IMR-90 (cell line): ENCODE measurements at regions not wholly inside any gene's neighbourhood (a gene's known extent, or its start where the extent isn't known, plus 50 kb on each side); places are given as distances from the start of the nearest gene placed in this dataset.
A peak's percentile ranks its signal among the peaks of the same experiment; 100 is the strongest.

Experiments
- ATAC-seq: fragments of 200-7000 bp; cut with Tn5 transposase; 2 replicates; pipeline ENCODE4 v1.9.1; 2020; ENCODE audit warnings: low read depth, mild to moderate bottlenecking, moderate library complexity
- BruUV-seq: library from RNA; stranded (reverse); fragments of 400-500 nt; replicated peaks from 2 replicates; lab custom pipeline; 2021; lab: Mats Ljungman, UMichigan
- CTCF ChIA-PET: fragments of 300-600 bp; formaldehyde crosslinking; extraction: SDS; loops from one replicate; lab custom pipeline; 2021; ENCODE audit warnings: antibody characterized with exemption; lab: Yijun Ruan, JAX
- POLR2A ChIA-PET: fragments of 300-600 bp; sonication (Branson Sonifier 250); formaldehyde crosslinking; loops from one replicate; lab custom pipeline; 2022; ENCODE audit warnings: antibody characterized with exemption; ENCODE audit not compliant: unreplicated experiment; lab: Charles Lee
- DNase-seq: peaks from one replicate; pipeline ENCODE4 v3.0.0; 2013
- H2AFZ ChIP-seq: replicated peaks from 2 replicates; pipeline ENCODE3; 2013; ENCODE audit warnings: low read length, mild to moderate bottlenecking; ENCODE audit not compliant: poor library complexity
- H2AK5ac ChIP-seq: 2 replicates; pipeline ENCODE4 v1.6.1; 2013; ENCODE audit warnings: low read depth, low read length, inconsistent platforms
- H2AK9ac ChIP-seq: replicated peaks from 2 replicates; pipeline ENCODE3; 2013; ENCODE audit warnings: mild to moderate bottlenecking, low read depth, low read length, moderate library complexity; ENCODE audit not compliant: poor library complexity
- H2BK120ac ChIP-seq: 2 replicates; pipeline ENCODE4 v1.6.1; 2013; ENCODE audit warnings: low read depth, low read length, inconsistent platforms
- H2BK15ac ChIP-seq: 3 replicates; pipeline ENCODE4 v1.6.1; 2013; ENCODE audit warnings: low read depth, low read length, inconsistent platforms
- H2BK20ac ChIP-seq: 2 replicates; pipeline ENCODE4 v1.6.1; 2013; ENCODE audit warnings: low read depth, mild to moderate bottlenecking, inconsistent platforms, low read length, moderate library complexity
- H2BK5ac ChIP-seq: 2 replicates; pipeline ENCODE4 v1.6.1; 2013; ENCODE audit warnings: mild to moderate bottlenecking, low read depth, low read length, inconsistent platforms; ENCODE audit not compliant: poor library complexity, severe bottlenecking
- H3K14ac ChIP-seq: replicated peaks from 2 replicates; pipeline ENCODE4 v1.6.1; 2013; ENCODE audit warnings: low read depth, low read length, inconsistent platforms
- H3K18ac ChIP-seq: 2 replicates; pipeline ENCODE4 v1.6.1; 2013; ENCODE audit warnings: low read depth, low read length, control low read depth
- H3K23ac ChIP-seq: 2 replicates; pipeline ENCODE4 v1.6.1; 2013; ENCODE audit warnings: low read depth, low read length, inconsistent platforms
- H3K27ac ChIP-seq: 2 replicates; pipeline ENCODE4 v1.5.1; 2013; ENCODE audit warnings: mild to moderate bottlenecking, control low read depth, low read length; ENCODE audit not compliant: insufficient read depth
- H3K27me3 ChIP-seq: 2 replicates; pipeline ENCODE4 v1.6.1; 2013; ENCODE audit warnings: low read length; ENCODE audit not compliant: control insufficient read depth, insufficient read depth
- H3K36me3 ChIP-seq: 2 replicates; pipeline ENCODE4 v1.6.1; 2013; ENCODE audit warnings: low read length, mixed read lengths; ENCODE audit not compliant: control insufficient read depth, insufficient read depth
- H3K4ac ChIP-seq: 2 replicates; pipeline ENCODE4 v1.6.1; 2013; ENCODE audit warnings: low read depth, low read length, inconsistent platforms
- H3K4me1 ChIP-seq: 2 replicates; pipeline ENCODE4 v1.6.1; 2013; ENCODE audit warnings: low read length, mixed read lengths; ENCODE audit not compliant: control insufficient read depth, insufficient read depth
- H3K4me2 ChIP-seq: 2 replicates; pipeline ENCODE4 v1.6.1; 2013; ENCODE audit warnings: low read depth, mild to moderate bottlenecking, control low read depth, low read length, moderate library complexity
- H3K4me3 ChIP-seq: 2 replicates; pipeline ENCODE4 v1.5.1; 2013; ENCODE audit warnings: low read depth, mild to moderate bottlenecking, control low read depth, low read length, moderate library complexity; ENCODE audit not compliant: insufficient read depth
- H3K56ac ChIP-seq: 2 replicates; pipeline ENCODE4 v1.6.1; 2013; ENCODE audit warnings: low read length, inconsistent platforms; ENCODE audit not compliant: insufficient read depth; ENCODE audit errors: extremely low read depth
- H3K79me1 ChIP-seq, 2 experiments: 2 replicates each; pipeline ENCODE4 v1.6.1; 2013; ENCODE audit warnings: low read length in 2 of 2, inconsistent platforms in 1 of 2, low read depth in 1 of 2
- H3K9ac ChIP-seq: 2 replicates; pipeline ENCODE4 v1.6.1; 2013; ENCODE audit warnings: low read depth, low read length, control low read depth
- H3K9me1 ChIP-seq: 2 replicates; pipeline ENCODE4 v1.6.1; 2013; ENCODE audit warnings: low read length, inconsistent platforms; ENCODE audit not compliant: insufficient read depth
- H3K9me3 ChIP-seq: 2 replicates; pipeline ENCODE4 v1.6.1; 2013; ENCODE audit warnings: low read length; ENCODE audit not compliant: control insufficient read depth, insufficient read depth
- H4K20me1 ChIP-seq: 2 replicates; pipeline ENCODE4 v1.6.1; 2013; ENCODE audit warnings: low read length, inconsistent platforms; ENCODE audit not compliant: insufficient read depth
- H4K5ac ChIP-seq: 2 replicates; pipeline ENCODE4 v1.6.1; 2013; ENCODE audit warnings: mild to moderate bottlenecking, low read depth, low read length, control low read depth
- H4K8ac ChIP-seq, 2 experiments: 2 replicates each; pipeline ENCODE4 v1.6.1; 2013; ENCODE audit warnings: low read depth in 2 of 2, low read length in 2 of 2, control low read depth in 1 of 2, inconsistent platforms in 1 of 2
- H4K91ac ChIP-seq: 2 replicates; pipeline ENCODE4 v1.6.1; 2013; ENCODE audit warnings: low read depth, low read length, inconsistent platforms; ENCODE audit not compliant: insufficient read depth
- FOS ChIP-seq: fragments of 150-350 bp; IDR thresholded peaks from 2 replicates; pipeline ENCODE4 v1.6.1; 2016; ENCODE audit warnings: low read depth, low read length
- MAFK ChIP-seq: IDR thresholded peaks from 2 replicates; pipeline ENCODE4 v1.6.1; 2012; ENCODE audit warnings: low read depth, low read length, improper control_type of control experiment
- WGBS, 2 experiments: methylation state at CpG; one replicate each; pipeline versions ENCODE4 v1.1.5 to v1.1.7; 2013; ENCODE audit warnings: missing lambda C conversion rate in 2 of 2; ENCODE audit not compliant: insufficient read length in 1 of 2; ENCODE audit errors: extremely low coverage in 2 of 2; 5-methylcytosine and 5-hydroxymethylcytosine counted together
- dilution Hi-C: fragments of 300-500 bp; cut with HindIII; formaldehyde crosslinking; loops from one replicate; pipeline ENCODE4 v1.14.3; 2018; ENCODE audit warnings: low sequenced_read_pairs; ENCODE audit not compliant: unreplicated experiment
- in situ Hi-C: fragments of 300-500 bp; cut with MboI; formaldehyde crosslinking; loops from 3 replicates; pipeline ENCODE4 v1.14.3; 2019; ENCODE audit warnings: low sequenced_read_pairs, inconsistent platforms, mixed read lengths
- intact Hi-C: fragments of 100-400 bp; cut with micrococcal nuclease; formaldehyde crosslinking; loops from 2 replicates; pipeline ENCODE4 v1.10.0; 2022

DNA sequence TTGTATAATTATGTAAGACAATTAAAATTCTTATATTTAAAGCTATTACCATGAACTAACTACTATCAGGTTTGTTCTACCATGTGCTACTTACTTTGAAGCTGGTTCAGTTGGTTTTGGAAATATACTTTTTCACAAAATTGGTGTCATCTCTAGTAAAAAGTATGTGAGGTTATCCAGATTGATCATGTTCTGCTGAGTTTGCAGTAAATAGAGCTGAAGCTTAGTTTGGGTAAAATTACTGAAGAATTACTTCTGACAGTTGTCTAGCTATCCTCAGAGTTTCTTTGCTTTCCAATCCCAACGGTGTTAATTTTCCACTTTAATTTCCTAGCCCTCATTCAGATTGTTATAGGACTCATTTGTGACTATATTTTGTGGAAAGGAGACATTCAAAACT is 184.2 kb downstream of the FAT4 start:
- ATAC-seq (no peak), DNase-seq (no peak)
- Histone ChIP-seq H3K79me1 (no peaks in the 10 kb centered on the region), H3K27me3 (no peaks in the 10 kb centered on the region), H3K56ac (no peak overlapping the region), H3K4me1 (no peaks in the 10 kb centered on the region), H2BK15ac (no peak overlapping the region), H2BK120ac (no peak overlapping the region), H4K8ac (no peak overlapping the region), H4K5ac (no peak overlapping the region), H3K4ac (no peak overlapping the region), H3K4me3 (no peak overlapping the region), H3K23ac (no peak overlapping the region), H3K36me3 (no peaks in the 10 kb centered on the region), H4K20me1 (no peaks in the 10 kb centered on the region), H3K4me2 (no peak overlapping the region), H3K9me3 (no peaks in the 10 kb centered on the region), H2BK20ac (no peak overlapping the region), H4K91ac (no peak overlapping the region), H3K9me1 (no peaks in the 10 kb centered on the region), H3K27ac (no peak overlapping the region), H2AK5ac (no peak overlapping the region), H3K18ac (no peak overlapping the region), H2AK9ac (no peak overlapping the region), H2BK5ac (no peak overlapping the region), H2AFZ (no peak overlapping the region), H3K9ac (no peak overlapping the region), H3K14ac (no peak overlapping the region)
- intact Hi-C loops (no loop called here), in situ Hi-C loops (no loop called here), dilution Hi-C loops (no loop called here)
- TF ChIP-seq FOS = no peak
- TF ChIP-seq MAFK = peak; percentile 87
- ChIA-PET POLR2A (no interaction called here), CTCF (no interaction called here)
- WGBS, 2 experiments = no CpG with 5 or more reads among the region's 1 CpG
- no TSS peak for BruUV-seq
